HG03039 (cell line): ENCODE measurements at regions not wholly inside any gene's neighbourhood (a gene's known extent, or its start where the extent isn't known, plus 50 kb on each side); places are given as distances from the start of the nearest gene placed in this dataset.
"Not testable (repeated sequence)": the region's sequence is repeated elsewhere in the genome, so short reads cannot be mapped to it uniquely, and the experiment has no call there.

ENCODE experiments used
- ATAC-seq: cut with Tn5 transposase; IDR thresholded peaks from one replicate; pipeline ENCODE4 v1.9.1; 2021; ENCODE audit warnings: mild to moderate bottlenecking, moderate library complexity; ENCODE audit not compliant: unreplicated experiment

DNA sequence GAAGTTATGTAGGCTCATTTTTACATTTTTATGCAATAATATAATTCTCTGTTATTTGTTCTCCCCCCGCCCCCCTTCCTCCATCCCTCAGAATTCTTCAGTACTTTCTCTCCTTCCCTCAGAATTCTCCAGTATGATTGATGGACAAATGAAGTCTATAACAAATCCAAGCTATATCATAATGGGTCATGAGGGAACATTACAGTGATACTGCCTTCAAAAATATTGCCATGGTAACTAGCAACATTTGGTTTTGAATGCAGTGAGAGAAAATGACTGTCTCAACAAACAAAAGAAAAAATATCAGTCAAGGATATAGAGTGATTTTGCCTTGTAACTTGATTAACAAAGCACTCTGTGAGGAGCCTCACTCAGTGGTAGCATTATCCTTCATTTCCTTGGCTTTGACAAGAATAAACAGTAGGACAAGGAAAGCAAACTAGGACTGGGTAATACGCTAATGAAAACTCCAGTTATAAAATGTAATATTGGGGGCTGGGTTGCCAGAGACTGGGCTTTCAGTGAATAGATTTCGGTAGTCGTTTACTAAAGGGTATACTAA is 392.9 kb upstream of the CRIM1 start:
- no peak for ATAC-seq

DNA sequence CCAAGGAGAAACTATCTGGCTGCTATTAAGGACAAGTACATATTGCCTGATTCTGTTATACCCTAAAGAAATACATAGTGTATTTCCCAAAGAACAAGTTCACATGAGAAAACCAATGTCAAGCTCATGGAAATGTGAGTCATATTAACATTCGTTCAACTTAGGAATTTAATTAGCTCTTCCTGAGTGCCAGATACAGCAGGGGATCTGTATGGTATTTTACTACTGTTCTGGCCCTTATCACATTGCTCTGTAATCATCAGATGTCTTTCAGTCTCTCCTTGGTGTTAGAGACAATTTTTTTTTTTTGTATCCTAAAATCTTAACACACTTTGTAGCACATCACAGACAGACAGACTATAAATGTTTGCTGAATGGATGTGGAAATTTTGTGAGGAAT is 395.0 kb upstream of the CRIM1 start:
- no peak for ATAC-seq

DNA sequence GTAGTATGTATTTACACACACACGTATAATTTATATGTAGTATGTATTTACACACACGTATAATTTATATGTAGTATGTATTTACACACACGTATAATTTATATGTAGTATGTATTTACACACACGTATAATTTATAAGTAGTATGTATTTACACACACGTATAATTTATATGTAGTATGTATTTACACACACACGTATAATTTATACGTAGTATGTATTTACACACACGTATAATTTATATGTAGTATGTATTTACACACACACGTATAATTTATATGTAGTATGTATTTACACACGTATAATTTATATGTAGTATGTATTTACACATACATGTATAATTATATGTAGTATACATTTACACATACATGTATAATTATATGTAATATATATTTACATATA is 398.5 kb upstream of the CRIM1 start:
- not testable (repeated sequence) for ATAC-seq

DNA sequence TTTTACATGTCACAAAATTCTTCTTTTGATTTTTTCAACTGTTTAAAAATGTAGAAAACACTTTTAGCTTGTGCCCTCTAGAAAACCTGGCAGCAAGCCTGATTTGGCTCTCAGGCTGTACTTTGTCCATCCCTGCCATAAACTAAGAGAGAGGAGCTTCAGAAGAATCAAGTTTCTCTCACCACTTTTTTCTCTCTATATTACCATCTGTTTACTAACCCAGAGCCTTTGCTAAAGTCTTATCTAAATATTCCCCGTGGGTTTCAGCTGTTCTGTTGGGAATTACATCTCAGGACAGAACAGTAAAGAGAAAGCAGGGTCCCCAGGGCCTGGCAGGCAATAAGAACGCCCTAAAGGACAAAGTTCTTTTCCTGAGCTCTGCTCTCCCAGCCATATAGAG is 409.1 kb upstream of the CRIM1 start:
- no peak for ATAC-seq

DNA sequence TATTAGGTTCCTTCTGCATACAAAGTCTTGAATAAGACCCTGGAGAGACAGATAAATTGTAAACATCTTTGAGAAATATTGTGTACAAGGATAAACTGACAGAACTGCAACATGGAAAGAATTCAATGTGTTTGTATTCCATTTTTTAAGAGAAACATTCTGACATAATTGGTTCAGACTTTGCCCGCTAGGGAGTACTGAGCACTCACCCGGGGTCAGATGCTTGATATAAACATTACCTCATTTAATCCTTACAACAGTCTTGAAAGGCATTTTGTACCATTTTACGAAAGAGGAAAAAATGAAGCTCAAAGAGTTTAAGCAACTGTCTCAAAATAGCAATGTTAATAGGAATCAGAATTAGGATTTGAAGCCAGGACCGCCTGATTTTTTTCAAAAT is 416.7 kb upstream of the CRIM1 start:
- ATAC-seq: no peak

DNA sequence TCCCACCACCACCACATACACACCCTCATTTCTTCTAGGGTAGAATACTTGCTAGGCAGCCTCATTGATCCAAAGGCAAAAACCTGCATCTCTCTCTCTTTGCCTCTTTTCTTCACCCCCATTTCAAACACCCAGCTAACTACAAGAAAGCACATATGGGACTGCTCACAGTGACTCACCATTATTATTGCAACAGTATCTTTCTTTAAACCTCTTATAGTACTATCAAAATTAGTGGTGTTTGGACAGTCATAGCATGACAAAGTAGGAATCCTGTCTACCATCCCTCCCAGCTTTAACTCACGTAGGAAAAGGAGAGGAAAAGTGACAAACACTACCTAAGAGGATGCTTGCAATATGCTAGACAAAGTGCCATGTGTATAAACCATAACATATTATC is 422.5 kb upstream of the CRIM1 start:
- no peak for ATAC-seq

DNA sequence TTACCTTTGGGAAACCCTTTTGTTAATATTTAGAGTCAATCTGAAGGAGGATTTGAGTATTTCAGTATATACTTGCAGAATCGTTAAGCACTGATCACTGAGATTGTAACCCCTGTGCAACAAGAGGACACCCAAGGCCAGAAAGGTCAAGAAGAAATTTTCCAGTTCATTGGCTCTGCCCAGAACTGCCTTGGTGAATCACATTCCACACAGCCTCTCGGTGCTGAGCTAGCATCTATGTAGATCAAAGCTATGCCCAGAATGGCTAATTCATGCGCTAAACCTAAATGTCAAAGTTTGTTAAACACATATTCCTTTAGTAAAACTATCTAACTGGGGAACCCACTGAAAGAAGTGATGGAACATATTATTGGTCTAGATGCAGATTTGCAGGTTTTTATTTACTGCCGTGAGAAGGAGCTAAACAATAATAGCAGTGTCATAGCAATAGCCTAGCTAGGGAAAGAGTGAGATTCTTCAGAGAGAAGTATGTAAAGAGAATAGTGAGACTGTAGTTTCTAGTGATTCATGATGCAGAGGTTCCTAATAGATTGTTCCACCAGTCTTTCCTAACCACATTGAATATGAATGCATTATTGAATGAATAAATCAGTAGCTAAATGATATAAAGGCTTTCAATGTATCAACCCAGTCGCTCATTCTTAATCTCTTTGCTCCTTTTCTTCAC is 423.2 kb upstream of the CRIM1 start:
- no peak for ATAC-seq

DNA sequence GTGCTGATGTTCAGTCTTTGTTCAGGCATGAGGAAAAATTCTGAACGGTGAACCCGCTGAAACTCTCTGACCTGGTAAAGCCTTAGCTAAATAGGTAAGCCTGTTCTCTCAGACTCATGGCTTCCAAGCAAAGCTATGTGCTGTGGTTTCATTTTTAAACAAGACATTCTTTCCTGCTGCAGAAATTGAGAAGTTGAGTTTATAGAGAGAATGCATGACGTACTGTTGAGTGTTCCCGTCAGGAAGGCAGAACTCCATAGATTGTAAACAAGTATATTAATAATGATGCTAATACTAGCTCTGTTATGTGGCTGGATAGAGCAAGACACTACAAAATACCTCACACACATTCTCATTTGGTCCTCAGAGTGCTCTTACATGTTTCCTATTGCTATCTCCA is 424.0 kb upstream of the CRIM1 start:
- no peak for ATAC-seq

DNA sequence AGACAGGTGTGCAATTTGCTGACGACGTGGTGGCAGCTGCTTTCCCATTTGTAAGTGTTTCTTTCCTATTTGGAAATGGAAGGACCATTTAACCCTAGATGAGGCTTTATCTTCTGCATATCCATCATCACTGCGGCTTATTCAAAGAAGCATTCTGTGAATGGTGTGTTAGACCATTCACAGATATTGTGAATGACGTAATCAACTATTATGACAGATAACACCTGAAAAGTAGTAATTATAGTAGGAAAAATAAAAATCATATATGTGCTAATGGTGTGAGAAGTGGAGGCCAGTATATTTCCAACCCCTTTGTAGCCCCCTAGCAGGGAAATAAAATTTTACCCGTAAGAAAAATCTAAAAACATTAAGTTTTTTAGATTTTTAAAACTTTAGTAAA is 424.5 kb upstream of the CRIM1 start:
- ATAC-seq: no peak

DNA sequence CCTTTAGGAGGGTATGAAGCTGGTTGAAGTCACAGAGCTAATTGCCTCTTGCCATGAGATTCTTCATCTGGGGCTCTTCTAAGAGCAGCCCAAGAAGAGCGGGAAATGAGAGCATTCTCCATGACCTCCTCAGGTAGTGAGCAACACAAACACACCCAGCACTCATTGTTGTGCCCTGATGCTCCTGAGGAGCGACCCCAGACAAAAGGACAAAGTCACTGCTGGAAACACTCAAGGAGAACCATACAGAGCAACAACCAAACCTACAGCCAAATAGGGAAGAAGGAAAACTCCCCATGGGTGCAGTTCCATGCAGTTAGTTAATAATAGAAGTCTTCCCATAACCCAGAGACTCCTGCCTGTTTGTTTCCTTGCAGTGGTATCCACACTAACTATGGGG is 426.0 kb upstream of the CRIM1 start:
- no peak for ATAC-seq

DNA sequence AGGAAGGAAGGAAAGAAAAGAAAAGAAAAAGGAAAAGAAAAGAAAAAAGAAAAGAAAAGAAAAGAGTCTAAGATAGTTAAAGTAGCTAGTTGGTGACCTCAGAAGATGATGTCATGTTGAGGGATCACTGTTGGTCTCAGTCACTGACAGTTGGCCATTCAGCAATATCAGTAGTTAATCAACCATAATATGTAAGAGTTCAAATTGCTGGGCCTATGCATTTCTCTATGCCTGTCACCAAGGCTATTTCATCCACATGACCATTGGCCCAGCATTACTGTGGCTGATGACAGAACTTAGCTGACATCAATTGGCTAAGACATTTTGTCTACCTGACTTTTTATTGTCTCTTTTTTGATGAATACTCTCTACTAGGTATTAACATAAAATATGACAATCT is 435.5 kb upstream of the CRIM1 start:
- no peak for ATAC-seq

DNA sequence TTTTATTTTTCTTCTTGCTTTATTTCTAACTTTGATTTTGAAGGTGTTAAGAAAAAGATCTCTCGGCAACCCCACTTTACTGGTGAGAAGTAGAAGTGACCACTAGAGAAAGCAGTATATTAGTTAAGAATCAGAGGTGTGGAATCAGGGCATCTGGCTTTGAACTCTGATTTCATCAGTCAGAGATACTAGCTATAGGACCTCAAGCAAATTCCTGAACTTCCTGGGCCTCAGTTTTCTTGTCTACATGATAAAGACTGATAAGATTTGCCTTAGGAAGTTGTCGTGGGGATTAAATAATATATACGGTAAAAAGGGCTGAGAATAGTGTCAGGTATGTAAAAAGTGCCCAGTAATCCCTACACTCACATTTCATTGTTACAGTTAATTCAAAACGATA is 440.3 kb upstream of the CRIM1 start:
- ATAC-seq: no peak

DNA sequence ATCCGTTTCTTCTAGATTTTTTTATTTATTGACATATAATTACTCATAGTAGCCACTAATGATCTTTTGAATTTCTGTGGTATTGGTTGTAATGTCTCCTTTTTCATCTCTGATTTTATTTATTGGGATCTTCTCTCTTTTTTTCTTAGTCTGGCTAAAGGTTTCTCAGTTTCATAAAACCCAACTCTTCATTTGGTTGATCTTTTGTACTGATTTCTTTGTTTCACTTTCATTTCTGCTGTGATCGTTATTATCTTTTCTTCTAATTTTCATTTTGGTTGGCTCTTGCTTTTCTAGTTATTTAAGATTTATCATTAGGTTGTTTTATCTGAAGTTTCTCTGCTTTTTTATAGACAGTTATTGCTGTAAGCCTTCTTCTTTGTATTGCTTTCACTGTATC is 463.6 kb upstream of the CRIM1 start:
- no peak for ATAC-seq

DNA sequence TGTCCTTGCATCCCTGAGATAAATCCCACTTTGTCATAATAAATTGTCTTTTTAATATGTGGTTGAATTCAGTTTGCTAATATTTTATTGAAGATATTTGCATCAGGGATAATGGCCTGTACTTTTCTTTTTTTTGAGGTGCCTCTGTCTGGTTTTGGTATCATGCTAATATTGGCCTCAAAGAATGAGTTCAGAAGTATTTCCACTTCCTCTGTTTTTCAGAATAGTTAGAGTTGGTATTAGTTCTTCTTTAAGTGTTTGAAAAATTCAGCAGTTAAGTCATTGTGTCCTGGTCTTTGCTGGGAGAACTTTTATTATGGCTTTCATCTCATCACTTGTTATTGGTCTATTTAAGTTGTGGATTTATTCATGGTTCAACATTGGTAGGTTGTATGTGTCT is 464.1 kb upstream of the CRIM1 start:
- no peak for ATAC-seq

DNA sequence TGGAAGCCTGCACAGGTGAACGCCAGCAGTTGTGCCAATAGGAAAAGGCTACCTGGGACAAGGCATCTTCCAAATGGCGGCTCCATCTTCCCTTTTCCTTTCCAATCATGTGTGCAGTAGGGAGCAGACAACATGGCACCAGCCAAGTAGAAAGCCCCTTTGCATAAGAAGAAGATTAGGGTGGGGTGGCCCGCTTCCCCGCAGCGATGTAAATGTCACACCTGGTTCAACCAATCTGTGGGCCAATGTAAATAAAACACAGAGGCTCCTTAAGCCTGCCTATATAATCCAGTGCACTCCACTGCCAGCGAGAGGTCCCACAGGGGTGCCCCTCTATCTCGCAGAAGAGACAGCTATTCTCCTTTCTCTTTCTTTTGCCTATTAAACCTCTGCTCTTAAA is 468.4 kb upstream of the CRIM1 start:
- no peak for ATAC-seq

DNA sequence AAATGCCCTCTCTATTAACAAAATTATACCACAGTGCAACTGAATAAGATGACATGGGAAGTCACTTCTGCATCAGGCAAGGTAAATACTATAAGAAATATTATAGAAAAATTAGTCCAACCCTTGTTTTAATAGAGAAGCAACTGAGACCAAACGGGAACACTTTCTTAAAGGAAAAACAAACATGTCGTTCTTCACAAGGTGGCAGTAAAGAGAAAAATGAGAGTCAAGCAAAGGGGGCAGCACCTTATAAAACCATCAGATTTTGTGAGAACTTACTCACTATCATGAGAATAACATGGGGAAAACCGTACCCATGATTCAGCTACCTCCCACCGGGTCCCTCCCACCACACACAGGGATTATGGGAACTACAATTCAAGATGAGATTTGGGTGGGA is 481.7 kb upstream of the CRIM1 start:
- no peak for ATAC-seq

DNA sequence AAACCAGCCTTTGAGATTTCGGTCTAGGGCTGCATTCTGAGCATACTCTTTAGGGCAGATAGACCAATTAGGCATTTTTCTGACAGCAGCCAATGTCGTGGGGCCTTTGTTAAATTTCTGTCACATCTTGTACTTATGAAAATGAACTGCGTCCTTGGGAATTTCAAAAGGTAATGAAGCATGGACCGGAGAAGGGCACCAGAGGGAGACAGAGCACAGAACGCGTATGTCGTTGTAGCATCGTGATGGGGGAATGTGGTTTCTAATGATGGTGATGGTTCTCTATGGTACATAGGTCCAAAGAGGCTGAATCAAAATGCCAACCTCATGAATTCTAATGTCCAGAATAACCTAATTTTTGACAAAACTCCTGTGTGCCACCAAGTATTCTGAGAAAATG is 483.9 kb upstream of the CRIM1 start:
- ATAC-seq: no peak

DNA sequence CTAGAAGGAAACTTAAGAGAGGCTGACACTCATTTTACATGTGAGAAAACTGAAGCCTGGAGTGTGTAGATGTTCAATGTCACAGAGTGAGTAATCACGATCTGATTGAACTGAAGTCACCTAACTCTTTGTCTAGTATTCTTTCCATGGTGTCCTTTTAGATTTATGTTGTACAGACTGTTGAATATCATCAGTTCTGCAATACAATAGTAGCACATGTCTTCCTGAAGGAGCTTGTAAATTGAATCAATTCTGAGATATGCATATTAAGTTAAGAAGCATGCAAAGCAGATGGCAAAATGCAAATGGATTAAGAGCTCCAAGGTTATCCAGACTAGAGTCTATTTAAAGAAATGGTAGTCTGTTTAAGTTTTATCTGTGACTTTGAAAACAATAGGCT is 484.9 kb upstream of the CRIM1 start:
- no peak for ATAC-seq

DNA sequence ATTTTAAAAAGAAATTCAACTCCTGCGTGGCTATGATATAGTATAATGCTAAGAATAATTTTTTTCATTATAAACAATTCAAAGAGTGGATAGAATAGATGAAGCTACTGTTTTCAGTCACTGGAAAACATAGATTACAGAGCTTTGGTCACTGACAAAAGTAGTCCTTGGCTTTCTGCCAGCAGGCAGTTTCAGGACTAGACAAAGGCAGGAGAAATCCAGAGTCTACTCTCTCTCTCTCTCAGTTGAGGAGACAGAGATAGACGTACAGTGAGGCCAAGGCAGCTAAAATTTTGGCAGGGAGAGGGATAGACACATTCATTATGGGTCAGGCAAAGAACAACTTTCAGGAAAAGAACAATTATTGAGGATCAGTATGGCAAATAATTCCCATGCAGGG is 491.4 kb upstream of the CRIM1 start:
- ATAC-seq: no peak

DNA sequence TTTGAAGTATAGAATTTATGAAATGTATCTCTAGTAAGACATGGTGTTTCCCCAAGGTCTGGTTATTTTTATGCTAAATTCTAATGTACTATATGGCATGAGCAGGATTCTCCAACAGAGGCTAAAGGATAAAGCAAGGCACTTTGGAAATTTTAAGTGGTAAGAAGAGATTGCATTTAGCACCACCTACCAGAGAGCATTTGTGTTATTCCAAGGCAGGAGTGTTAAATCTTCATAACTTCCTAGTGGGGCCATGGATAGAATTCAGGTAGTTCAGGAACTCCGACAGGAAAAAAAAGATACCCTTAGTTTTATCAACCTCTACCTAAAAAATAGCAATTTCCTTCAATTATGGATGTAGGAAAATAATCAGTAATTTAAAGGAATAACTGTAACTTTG is 497.4 kb upstream of the CRIM1 start:
- no peak for ATAC-seq

DNA sequence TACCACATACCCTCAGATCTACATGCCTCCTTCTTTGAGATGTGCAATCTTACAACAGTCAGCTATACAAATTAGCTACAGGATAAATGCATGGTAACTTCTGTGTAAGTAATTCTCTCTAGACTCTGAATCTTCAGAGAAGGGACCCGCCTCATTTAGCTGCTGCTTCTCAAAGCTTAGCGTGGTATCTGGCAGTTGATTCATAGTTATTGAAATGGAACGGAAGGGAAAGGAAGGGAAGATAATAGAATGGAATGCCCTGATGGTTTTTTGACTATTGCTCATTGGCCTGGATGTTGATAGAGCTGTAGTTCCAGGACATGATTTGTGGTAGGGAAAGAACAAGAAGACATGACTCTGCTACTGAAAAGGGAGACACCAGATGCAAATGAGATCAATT is 498.1 kb upstream of the CRIM1 start:
- ATAC-seq: no peak

DNA sequence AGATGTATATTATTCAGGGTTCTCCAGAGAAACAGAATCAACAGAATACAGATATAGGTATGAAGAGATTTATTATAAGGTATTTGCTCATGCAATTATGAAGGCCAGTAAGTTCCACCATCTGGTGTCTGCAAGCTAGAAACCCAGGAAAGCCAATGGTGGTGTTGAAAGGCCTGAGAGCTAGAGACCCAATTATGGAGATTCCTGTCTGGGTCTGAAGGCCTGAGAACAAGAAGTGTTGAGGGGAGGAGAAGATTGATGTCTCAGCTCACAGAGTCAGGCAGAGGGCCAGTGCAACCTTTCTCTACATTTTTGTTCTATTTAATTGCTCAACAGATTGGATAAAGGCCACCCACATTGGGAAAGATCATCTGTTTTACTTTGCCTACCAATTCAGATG is 524.2 kb upstream of the CRIM1 start:
- ATAC-seq: no peak

DNA sequence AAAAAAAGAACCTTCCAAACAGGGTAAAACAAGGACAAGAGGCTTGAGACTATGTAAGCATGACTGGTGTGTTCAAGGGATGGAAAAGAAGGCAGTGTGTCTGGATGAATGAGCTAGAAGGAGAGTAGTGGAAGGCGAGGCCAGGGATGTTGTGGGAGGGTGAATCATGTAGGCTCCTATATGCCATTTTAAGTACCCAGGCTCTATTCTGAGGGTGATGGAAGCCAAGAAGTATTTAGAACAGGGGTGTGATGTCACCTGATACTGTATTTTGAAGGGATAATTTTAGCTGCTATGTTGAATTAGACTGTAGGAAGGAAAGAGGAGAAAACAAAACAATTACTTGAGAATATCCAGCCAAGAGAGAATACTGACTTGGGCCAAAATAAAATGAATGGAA is 524.7 kb upstream of the CRIM1 start:
- ATAC-seq: no peak
